Testis (tissue), 2 donors: ENCODE measurements at regions not wholly inside any gene's neighbourhood (a gene's known extent, or its start where the extent isn't known, plus 50 kb on each side); places are given as distances from the start of the nearest gene placed in this dataset.
"Not testable (repeated sequence)": the region's sequence is repeated elsewhere in the genome, so short reads cannot be mapped to it uniquely, and the experiment has no call there.

Experiments used
- POLR2A ChIP-seq: fragments of 450-650 bp; IDR thresholded peaks from one replicate; pipeline ENCODE4 v1.6.1; 2017; ENCODE audit warnings: antibody characterized with exemption, mild to moderate bottlenecking, moderate library complexity
- TF ChIP-seq, protein P1 (sequence below), 3 experiments: fragments of 450-650 bp in 2 of 3; fragments of 200-600 bp in 1 of 3; sonication (generic) in 1 of 3; IDR thresholded peaks; one replicate each; pipeline ENCODE4 v1.5.1; 2016 to 2019; ENCODE audit warnings: antibody characterized with exemption in 3 of 3, mild to moderate bottlenecking in 2 of 3, moderate library complexity in 1 of 3

DNA sequence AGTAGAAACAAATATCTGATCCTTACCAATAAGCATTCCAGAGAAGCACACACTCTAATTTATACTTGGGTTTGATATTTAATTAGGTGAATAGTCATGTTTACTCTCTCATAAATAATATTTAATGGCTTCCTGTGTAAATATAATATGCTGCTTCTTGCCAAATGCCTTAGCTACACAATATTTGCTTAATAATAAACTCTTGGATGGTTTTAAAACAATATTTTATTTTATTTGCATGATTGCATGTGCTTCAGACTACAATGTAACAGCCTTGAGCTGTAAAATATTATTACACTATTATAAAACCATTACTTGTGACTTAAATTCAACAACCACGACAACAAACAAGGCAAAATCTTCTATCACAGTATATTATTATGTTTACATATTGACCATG lies 542.4 kb upstream of the CHD1 start:
- TF ChIP-seq, protein P1, sequence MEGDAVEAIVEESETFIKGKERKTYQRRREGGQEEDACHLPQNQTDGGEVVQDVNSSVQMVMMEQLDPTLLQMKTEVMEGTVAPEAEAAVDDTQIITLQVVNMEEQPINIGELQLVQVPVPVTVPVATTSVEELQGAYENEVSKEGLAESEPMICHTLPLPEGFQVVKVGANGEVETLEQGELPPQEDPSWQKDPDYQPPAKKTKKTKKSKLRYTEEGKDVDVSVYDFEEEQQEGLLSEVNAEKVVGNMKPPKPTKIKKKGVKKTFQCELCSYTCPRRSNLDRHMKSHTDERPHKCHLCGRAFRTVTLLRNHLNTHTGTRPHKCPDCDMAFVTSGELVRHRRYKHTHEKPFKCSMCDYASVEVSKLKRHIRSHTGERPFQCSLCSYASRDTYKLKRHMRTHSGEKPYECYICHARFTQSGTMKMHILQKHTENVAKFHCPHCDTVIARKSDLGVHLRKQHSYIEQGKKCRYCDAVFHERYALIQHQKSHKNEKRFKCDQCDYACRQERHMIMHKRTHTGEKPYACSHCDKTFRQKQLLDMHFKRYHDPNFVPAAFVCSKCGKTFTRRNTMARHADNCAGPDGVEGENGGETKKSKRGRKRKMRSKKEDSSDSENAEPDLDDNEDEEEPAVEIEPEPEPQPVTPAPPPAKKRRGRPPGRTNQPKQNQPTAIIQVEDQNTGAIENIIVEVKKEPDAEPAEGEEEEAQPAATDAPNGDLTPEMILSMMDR (IDR thresholded peaks at IDR 0.05): not testable (repeated sequence)
- not testable (repeated sequence) for TF ChIP-seq POLR2A
